ENCODE measurements at regions not wholly inside any gene's neighbourhood (a gene's known extent, or its start where the extent isn't known, plus 50 kb on each side); places are given as distances from the start of the nearest gene placed in this dataset.

GRCh38 chr2:136373841-136374240 lies 255.9 kb upstream of the CXCR4 start:
- Histone ChIP-seq H3K4me1 (ENCODE audit: control insufficient read depth in 1 of 2, insufficient read depth in 2 of 2, low read depth in 1 of 2, low read length in 1 of 2) (no peaks in the 10 kb centered on the region; a peak in 1 of 4 replicates), H3K4me3 (ENCODE audit: low read depth in 2 of 2, low read length in 1 of 2) (no peak overlapping the region)
- CTCF ChIA-PET, result interaction anchor here (0.6 kb wide), 1 partner anchor 460 kb away, joined by 3 read pairs; no protein-coding TSS in a partner anchor

More at GRCh38 chr2:136373841-136374240, 255.9 kb upstream of the CXCR4 start:
- H2AFZ ChIP-seq (ENCODE audit: low read depth), result no peak overlapping the region
- H3K36me3 ChIP-seq (replicated peaks in 1 of 2; ENCODE audit: control insufficient read depth in 1 of 2, insufficient read depth in 2 of 2, low read length in 1 of 2), result no peaks in the 10 kb centered on the region
- H3K27me3 ChIP-seq (ENCODE audit: insufficient read depth), result no peaks in the 10 kb centered on the region
- H4K20me1 ChIP-seq (ENCODE audit: insufficient read depth), result no peaks in the 10 kb centered on the region
- POLR2A ChIA-PET, result no interaction called here
- DNase-seq, result no peak
- no peak overlapping the region for H3K27ac ChIP-seq (ENCODE audit: low read depth in 2 of 2, low read length in 1 of 2)
- TF ChIP-seq YY1 (IDR thresholded peaks at IDR 0.05; ENCODE audit: low read depth), result no peak
- no peak for TF ChIP-seq MEF2A (IDR thresholded peaks at IDR 0.05; ENCODE audit: borderline replicate concordance, low read depth)
- TF ChIP-seq REST (IDR thresholded peaks at IDR 0.05; ENCODE audit: low read depth, low read length), result no peak
- no peak for TF ChIP-seq MXI1 (IDR thresholded peaks at IDR 0.05; ENCODE audit: low read depth, low read length)
- no peak for TF ChIP-seq RCOR1 (IDR thresholded peaks at IDR 0.05; ENCODE audit: low read length)
- no peak for TF ChIP-seq TEAD4 (IDR thresholded peaks at IDR 0.05; ENCODE audit: borderline replicate concordance, insufficient read depth)
- TF ChIP-seq NFIC (IDR thresholded peaks at IDR 0.05; ENCODE audit: borderline replicate concordance), result no peak
- TF ChIP-seq EP300 (IDR thresholded peaks at IDR 0.05; ENCODE audit: borderline replicate concordance in 1 of 2, low read depth in 1 of 2, low read length in 1 of 2), result no peak
- TF ChIP-seq GABPA (IDR thresholded peaks at IDR 0.05; ENCODE audit: low read depth), result no peak
- TF ChIP-seq NRF1 (IDR thresholded peaks at IDR 0.05; ENCODE audit: low read depth, low read length), result no peak
- TF ChIP-seq RXRA (IDR thresholded peaks at IDR 0.05; ENCODE audit: borderline replicate concordance, low read depth), result no peak
- TF ChIP-seq SIN3A (IDR thresholded peaks at IDR 0.05; ENCODE audit: borderline replicate concordance, low read depth, low read length), result no peak
- no peak for TF ChIP-seq RAD21 (IDR thresholded peaks at IDR 0.05; ENCODE audit: low read length)
- no peak for TF ChIP-seq JUND (IDR thresholded peaks at IDR 0.05)
- no peak for TF ChIP-seq CHD2 (IDR thresholded peaks at IDR 0.05; ENCODE audit: low read length, partially characterized antibody)
- no peak for TF ChIP-seq IRF3 (IDR thresholded peaks at IDR 0.05; ENCODE audit: low read depth, low read length)
- no peak overlapping the region for H3K4me2 ChIP-seq
- H3K79me2 ChIP-seq (ENCODE audit: insufficient read depth), result no peaks in the 10 kb centered on the region
- no peaks in the 10 kb centered on the region for H3K9me2 ChIP-seq
- H3K9me3 ChIP-seq, result no peaks in the 10 kb centered on the region
- no peak overlapping the region for H3K9ac ChIP-seq
- H3F3A ChIP-seq (replicated peaks; ENCODE audit: insufficient read depth), result no peaks in the 10 kb centered on the region
